Brain microvascular endothelial cell (primary cell): ENCODE measurements at regions not wholly inside any gene's neighbourhood (a gene's known extent, or its start where the extent isn't known, plus 50 kb on each side); places are given as distances from the start of the nearest gene placed in this dataset.
A peak's percentile ranks its signal among the peaks of the same experiment; 100 is the strongest.

Source experiments
- DNase-seq: peaks from one replicate; pipeline ENCODE4 v3.0.0-alpha.2; 2020
- H3K27ac ChIP-seq: fragments of 250-450 bp; sonication (Bioruptor Pico); 2 replicates; pipeline ENCODE4 v1.5.1; 2020; ENCODE audit warnings: mild to moderate bottlenecking, moderate library complexity
- H3K27me3 ChIP-seq: fragments of 250-450 bp; sonication (Bioruptor Pico); replicated peaks from 2 replicates; pipeline ENCODE4 v1.5.1; 2020; ENCODE audit warnings: mild to moderate bottlenecking
- H3K36me3 ChIP-seq: fragments of 250-450 bp; sonication (Bioruptor Pico); replicated peaks from 2 replicates; pipeline ENCODE4 v1.5.1; 2020; ENCODE audit warnings: mild to moderate bottlenecking
- H3K4me3 ChIP-seq: 2 replicates; pipeline ENCODE4 v1.5.1; 2011; ENCODE audit warnings: low read depth, mild to moderate bottlenecking, control low read depth, low read length, moderate library complexity
- CTCF ChIP-seq: IDR thresholded peaks from 2 replicates; pipeline ENCODE4 v1.5.1; 2011; ENCODE audit warnings: low read depth, mild to moderate bottlenecking, moderate library complexity, low read length, control low read depth, inconsistent platforms; ENCODE audit errors: missing control alignments
- in situ Hi-C: cut with HindIII; loops from 2 replicates; pipeline ENCODE4 v1.10.0; 2017; ENCODE audit warnings: low sequenced_read_pairs, low pct_ligation_motif_present

- no peaks in the 10 kb centered on the region for H3K36me3 ChIP-seq
- no peak overlapping the region for H3K4me3 ChIP-seq
- no peak for DNase-seq
- no peaks in the 10 kb centered on the region for H3K27me3 ChIP-seq
- in situ Hi-C loops, result no loop called here
- H3K27ac ChIP-seq, result no peak overlapping the region
- TF ChIP-seq CTCF, result no peak
These were observed 388.6 kb upstream of the MIR17HG start for GRCh38 chr13:90958866-90959265.

- Histone ChIP-seq H3K36me3 (no peaks in the 10 kb centered on the region), H3K27ac (no peak overlapping the region), H3K4me3 (no peak overlapping the region), H3K27me3 (no peaks in the 10 kb centered on the region)
- DNase-seq, result no peak
- peak; percentile 60 for TF ChIP-seq CTCF
- in situ Hi-C loops, result no loop called here
These were observed 379.2 kb upstream of the MIR17HG start for GRCh38 chr13:90968166-90968904.

GRCh38 chr13:90974249-90974975 is 373.1 kb upstream of the MIR17HG start:
- Histone ChIP-seq H3K36me3 (no peaks in the 10 kb centered on the region), H3K27me3 (no peaks in the 10 kb centered on the region), H3K4me3 (no peak overlapping the region), H3K27ac (no peak overlapping the region)
- no peak for DNase-seq
- no peak for TF ChIP-seq CTCF
- in situ Hi-C loops, result no loop called here

DNA sequence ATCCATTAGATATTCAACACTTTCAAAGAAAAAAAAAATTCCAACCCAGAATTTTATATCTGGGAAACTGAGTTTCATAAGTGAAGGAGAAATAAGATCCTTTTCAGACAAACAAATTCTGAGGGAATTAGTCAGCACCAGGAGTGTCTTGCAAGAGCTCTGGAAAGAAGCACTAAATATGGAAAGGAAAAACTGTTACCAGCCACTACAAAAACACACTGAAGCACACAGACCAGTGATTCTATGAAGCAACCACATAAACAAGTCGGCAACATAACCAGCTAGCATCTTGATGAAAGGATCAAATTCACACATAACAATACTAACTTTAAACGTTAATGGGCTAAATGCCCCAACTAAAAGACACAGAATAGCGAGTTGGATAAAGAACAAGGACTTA is 368.4 kb upstream of the MIR17HG start:
- Histone ChIP-seq H3K4me3 (no peak overlapping the region), H3K27me3 (no peaks in the 10 kb centered on the region), H3K36me3 (no peaks in the 10 kb centered on the region), H3K27ac (no peak overlapping the region)
- no peak for TF ChIP-seq CTCF
- DNase-seq, result no peak
- in situ Hi-C loops, result no loop called here

DNA sequence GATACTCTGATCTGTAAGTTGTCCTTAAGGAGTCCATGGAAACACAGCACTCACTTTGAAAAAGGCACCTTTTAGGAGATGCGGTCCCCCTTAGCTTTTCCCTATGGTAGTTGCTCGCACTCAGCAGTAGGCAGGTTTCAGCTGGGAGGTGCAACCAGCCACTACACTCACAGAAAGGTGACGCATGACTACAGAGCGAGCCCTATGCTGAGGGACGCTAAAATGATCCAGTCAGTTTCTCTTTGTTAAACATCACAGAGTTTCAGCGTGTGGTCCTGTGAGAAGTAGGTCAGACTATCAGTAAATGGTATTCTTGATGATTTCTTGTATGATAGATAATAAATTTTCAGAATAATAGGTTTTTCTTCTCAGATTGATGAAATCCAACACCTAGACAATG is 362.7 kb upstream of the MIR17HG start:
- DNase-seq, result no peak
- no peaks in the 10 kb centered on the region for H3K27me3 ChIP-seq
- TF ChIP-seq CTCF, result no peak
- no peaks in the 10 kb centered on the region for H3K36me3 ChIP-seq
- in situ Hi-C loops, result no loop called here
- H3K4me3 ChIP-seq, result no peak overlapping the region
- H3K27ac ChIP-seq, result no peak overlapping the region
